NCI-H82 (cell line): ENCODE measurements at regions not wholly inside any gene's neighbourhood (a gene's known extent, or its start where the extent isn't known, plus 50 kb on each side); places are given as distances from the start of the nearest gene placed in this dataset.
"Not testable (repeated sequence)": the region's sequence is repeated elsewhere in the genome, so short reads cannot be mapped to it uniquely, and the experiment has no call there.

Experiments
- DNase-seq: peaks from one replicate; lab custom pipeline; 2025; lab: John Stamatoyannopoulos, UW

- DNase-seq: no peak
These were observed 1422.1 kb downstream of the PCDH9 start for GRCh38 chr13:65808061-65808460.

GRCh38 chr13:65803530-65804392, 1426.4 kb downstream of the PCDH9 start:
- DNase-seq: peak; percentile 29

GRCh38 chr13:65789815-65790214, 1440.3 kb downstream of the PCDH9 start:
- no peak for DNase-seq

- DNase-seq: no peak
These were observed 1443.1 kb downstream of the PCDH9 start for GRCh38 chr13:65787082-65787481.

GRCh38 chr13:65784088-65784816, 1445.9 kb downstream of the PCDH9 start:
- no peak for DNase-seq

GRCh38 chr13:65783383-65783782, 1446.8 kb downstream of the PCDH9 start:
- no peak for DNase-seq

GRCh38 chr13:65771704-65772313, 1458.3 kb downstream of the PCDH9 start:
- not testable (repeated sequence) for DNase-seq

GRCh38 chr13:65768545-65768944, 1461.6 kb downstream of the PCDH9 start:
- DNase-seq: no peak

GRCh38 chr13:65763811-65764210, 1466.3 kb downstream of the PCDH9 start:
- DNase-seq: no peak

- DNase-seq: no peak
These were observed 1468.1 kb downstream of the PCDH9 start for GRCh38 chr13:65762012-65762411.

- no peak for DNase-seq
These were observed 1474.0 kb downstream of the PCDH9 start for GRCh38 chr13:65756071-65756671.

GRCh38 chr13:65748227-65748626, 1481.9 kb downstream of the PCDH9 start:
- DNase-seq: no peak

GRCh38 chr13:65746406-65746921, 1483.7 kb downstream of the PCDH9 start:
- no peak for DNase-seq

- DNase-seq: no peak
These were observed 1485.3 kb downstream of the PCDH9 start for GRCh38 chr13:65744836-65745235.

- DNase-seq: no peak
These were observed 1497.0 kb downstream of the PCDH9 start for GRCh38 chr13:65733110-65733509.

GRCh38 chr13:65727070-65727469, 1503.1 kb downstream of the PCDH9 start:
- DNase-seq: peak; percentile 76

- DNase-seq: no peak
These were observed 1505.1 kb downstream of the PCDH9 start for GRCh38 chr13:65725006-65725405.

GRCh38 chr13:65724226-65724625, 1505.9 kb downstream of the PCDH9 start:
- DNase-seq: peak; percentile 19

- no peak for DNase-seq
These were observed 1507.6 kb downstream of the PCDH9 start for GRCh38 chr13:65722506-65722905.

- no peak for DNase-seq
These were observed 1510.3 kb downstream of the PCDH9 start for GRCh38 chr13:65719831-65720230.

- no peak for DNase-seq
These were observed 1519.6 kb downstream of the PCDH9 start for GRCh38 chr13:65710514-65710913.

- DNase-seq: no peak
These were observed 1532.3 kb downstream of the PCDH9 start for GRCh38 chr13:65697843-65698242.
